ENCODE measurements at regions not wholly inside any gene's neighbourhood (a gene's known extent, or its start where the extent isn't known, plus 50 kb on each side); places are given as distances from the start of the nearest gene placed in this dataset.

DNA sequence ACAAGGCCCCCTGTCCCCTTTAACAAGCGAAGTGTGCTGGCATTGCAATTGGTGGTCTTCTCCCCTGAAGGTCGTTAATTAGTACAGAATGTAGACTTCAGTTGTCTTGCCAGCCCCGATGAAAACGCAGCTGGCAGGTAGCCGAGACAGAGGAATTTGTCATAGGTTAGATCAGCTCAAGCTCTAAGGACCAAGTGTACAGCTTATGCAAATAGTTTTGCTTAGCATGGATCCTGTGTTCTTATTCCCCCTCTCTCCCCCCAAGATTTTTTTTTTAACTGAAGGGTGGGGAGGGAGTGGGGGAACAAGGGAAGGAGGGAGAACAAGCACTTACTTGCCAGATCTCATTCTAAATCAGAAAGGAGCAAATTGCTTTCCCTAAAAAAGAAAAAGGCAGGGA, 58.6 kb upstream of the PARP11 start:
- no peak overlapping the region for H3K27ac ChIP-seq

GRCh38 chr12:3931206-3931605, 58.0 kb upstream of the PARP11 start:
- TF ChIP-seq, protein P1, sequence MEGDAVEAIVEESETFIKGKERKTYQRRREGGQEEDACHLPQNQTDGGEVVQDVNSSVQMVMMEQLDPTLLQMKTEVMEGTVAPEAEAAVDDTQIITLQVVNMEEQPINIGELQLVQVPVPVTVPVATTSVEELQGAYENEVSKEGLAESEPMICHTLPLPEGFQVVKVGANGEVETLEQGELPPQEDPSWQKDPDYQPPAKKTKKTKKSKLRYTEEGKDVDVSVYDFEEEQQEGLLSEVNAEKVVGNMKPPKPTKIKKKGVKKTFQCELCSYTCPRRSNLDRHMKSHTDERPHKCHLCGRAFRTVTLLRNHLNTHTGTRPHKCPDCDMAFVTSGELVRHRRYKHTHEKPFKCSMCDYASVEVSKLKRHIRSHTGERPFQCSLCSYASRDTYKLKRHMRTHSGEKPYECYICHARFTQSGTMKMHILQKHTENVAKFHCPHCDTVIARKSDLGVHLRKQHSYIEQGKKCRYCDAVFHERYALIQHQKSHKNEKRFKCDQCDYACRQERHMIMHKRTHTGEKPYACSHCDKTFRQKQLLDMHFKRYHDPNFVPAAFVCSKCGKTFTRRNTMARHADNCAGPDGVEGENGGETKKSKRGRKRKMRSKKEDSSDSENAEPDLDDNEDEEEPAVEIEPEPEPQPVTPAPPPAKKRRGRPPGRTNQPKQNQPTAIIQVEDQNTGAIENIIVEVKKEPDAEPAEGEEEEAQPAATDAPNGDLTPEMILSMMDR (conservative IDR thresholded peaks at IDR 0.05): no peak
- H3K27ac ChIP-seq: no peak overlapping the region

More for the DNA sequence above, 58.6 kb upstream of the PARP11 start:
- TF ChIP-seq, protein P1 (conservative IDR thresholded peaks at IDR 0.05): no peak

- H3K27ac ChIP-seq: no peak overlapping the region
- TF ChIP-seq, protein P1 (conservative IDR thresholded peaks at IDR 0.05): no peak
Measured at GRCh38 chr12:3929875-3930615, 56.8 kb upstream of the PARP11 start.

GRCh38 chr12:3928538-3929184, 55.5 kb upstream of the PARP11 start:
- TF ChIP-seq, protein P1 (conservative IDR thresholded peaks at IDR 0.05): no peak
- no peak overlapping the region for H3K27ac ChIP-seq

DNA sequence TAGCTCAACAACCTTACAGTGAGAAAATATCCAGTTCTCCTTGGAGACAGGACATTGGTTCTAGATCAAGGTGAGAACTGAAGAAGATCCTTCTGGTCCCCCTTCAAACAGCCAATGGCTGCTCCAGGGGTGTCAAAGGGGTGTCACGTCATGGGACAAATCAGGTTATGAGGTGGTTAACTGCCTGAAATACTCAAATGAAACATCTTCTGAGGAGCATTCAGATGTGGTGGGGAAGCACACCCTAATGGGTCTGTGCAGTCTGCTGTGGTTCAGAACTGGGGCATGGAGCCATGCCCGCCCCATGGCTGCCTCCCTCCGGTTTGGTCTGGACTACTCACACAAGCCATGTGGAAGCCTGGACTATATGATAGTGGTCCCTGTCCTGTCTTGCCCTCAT, 52.4 kb upstream of the PARP11 start:
- no peak overlapping the region for H3K27ac ChIP-seq
- TF ChIP-seq, protein P1 (conservative IDR thresholded peaks at IDR 0.05): no peak

DNA sequence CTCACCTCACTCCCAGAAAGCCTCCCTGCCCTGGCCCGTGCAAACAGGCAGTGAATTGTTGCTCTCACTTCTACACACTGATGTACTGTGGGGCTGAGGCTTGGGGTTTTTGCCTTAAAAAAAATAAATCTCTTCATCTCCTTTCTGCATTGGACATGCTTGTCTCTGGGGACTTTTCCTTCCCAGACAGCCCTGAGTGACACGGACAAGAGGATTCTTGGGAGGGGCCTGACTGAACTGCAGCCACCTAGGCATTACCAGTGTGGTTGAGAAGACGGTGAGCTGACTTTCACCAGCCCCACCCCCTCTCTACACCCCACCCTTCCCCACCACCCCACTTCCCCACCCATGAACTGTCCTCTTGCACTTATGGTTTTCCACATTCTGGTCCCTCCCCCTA, 51.6 kb upstream of the PARP11 start:
- no peak overlapping the region for H3K27ac ChIP-seq
- TF ChIP-seq, protein P1 (conservative IDR thresholded peaks at IDR 0.05): no peak

GRCh38 chr12:3923021-3923420, 49.8 kb upstream of the PARP11 start:
- TF ChIP-seq, protein P1 (conservative IDR thresholded peaks at IDR 0.05): no peak
- H3K27ac ChIP-seq: no peak overlapping the region
